ENCODE measurements at regions not wholly inside any gene's neighbourhood (a gene's known extent, or its start where the extent isn't known, plus 50 kb on each side); places are given as distances from the start of the nearest gene placed in this dataset.

GRCh38 chr2:239881031-239881471 lies 144.1 kb downstream of the NDUFA10 start:
- ATAC-seq (replicated peaks; ENCODE audit: extremely low read depth, poor library complexity, severe bottlenecking) (no peak), DNase-seq (ENCODE audit: low spot score in 2 of 2) (no peak)
- no peak overlapping the region for H3K27ac Mint-ChIP-seq (ENCODE audit: low read depth)
- H3K27me3 Mint-ChIP-seq = peaks cover 28% of the 10 kb centered on the region
- H3K36me3 Mint-ChIP-seq (ENCODE audit: insufficient read depth) = no peaks in the 10 kb centered on the region
- H3K9me3 Mint-ChIP-seq = peaks cover 6% of the 10 kb centered on the region
- peaks cover 15% of the 10 kb centered on the region for H3K4me1 Mint-ChIP-seq
- H3K4me3 Mint-ChIP-seq = no peak overlapping the region

DNA sequence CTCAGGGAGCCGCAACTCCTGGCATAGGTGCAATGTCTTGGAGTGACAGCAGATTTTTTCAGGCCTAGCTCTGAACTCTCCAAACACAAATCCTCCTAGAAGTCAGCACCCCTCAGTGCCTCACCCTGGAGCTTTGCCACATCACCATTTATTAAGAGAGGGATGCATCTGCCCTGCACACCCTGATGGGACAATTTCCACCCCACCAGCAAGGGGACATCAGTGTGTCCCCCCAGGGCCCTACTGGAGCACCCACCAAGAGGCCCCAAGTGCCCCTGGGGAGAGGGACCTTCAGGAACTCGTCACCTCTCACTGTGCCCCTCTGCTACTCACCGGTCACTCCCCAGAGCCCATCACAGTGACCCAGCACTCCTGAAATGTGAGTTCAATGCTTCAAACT lies 144.7 kb downstream of the NDUFA10 start:
- Mint-ChIP-seq H3K36me3 (ENCODE audit: insufficient read depth) (no peaks in the 10 kb centered on the region), H3K27me3 (peaks cover 35% of the 10 kb centered on the region), H3K9me3 (peaks cover 6% of the 10 kb centered on the region), H3K4me1 (peaks cover 15% of the 10 kb centered on the region), H3K4me3 (no peak overlapping the region), H3K27ac (ENCODE audit: low read depth) (no peak overlapping the region)
- no peak for ATAC-seq (replicated peaks; ENCODE audit: extremely low read depth, poor library complexity, severe bottlenecking)
- DNase-seq (ENCODE audit: low spot score in 2 of 2) = no peak

- peaks cover 15% of the 10 kb centered on the region for H3K4me1 Mint-ChIP-seq
- peaks cover 2% of the 10 kb centered on the region for H3K9me3 Mint-ChIP-seq
- H3K27ac Mint-ChIP-seq (ENCODE audit: low read depth) = no peak overlapping the region
- DNase-seq (ENCODE audit: low spot score in 2 of 2) (no peak), ATAC-seq (replicated peaks; ENCODE audit: extremely low read depth, poor library complexity, severe bottlenecking) (no peak)
- H3K36me3 Mint-ChIP-seq (ENCODE audit: insufficient read depth) = no peaks in the 10 kb centered on the region
- no peak overlapping the region for H3K4me3 Mint-ChIP-seq
- H3K27me3 Mint-ChIP-seq = peaks cover 40% of the 10 kb centered on the region
These were observed 145.6 kb downstream of the NDUFA10 start for GRCh38 chr2:239879423-239880084.

DNA sequence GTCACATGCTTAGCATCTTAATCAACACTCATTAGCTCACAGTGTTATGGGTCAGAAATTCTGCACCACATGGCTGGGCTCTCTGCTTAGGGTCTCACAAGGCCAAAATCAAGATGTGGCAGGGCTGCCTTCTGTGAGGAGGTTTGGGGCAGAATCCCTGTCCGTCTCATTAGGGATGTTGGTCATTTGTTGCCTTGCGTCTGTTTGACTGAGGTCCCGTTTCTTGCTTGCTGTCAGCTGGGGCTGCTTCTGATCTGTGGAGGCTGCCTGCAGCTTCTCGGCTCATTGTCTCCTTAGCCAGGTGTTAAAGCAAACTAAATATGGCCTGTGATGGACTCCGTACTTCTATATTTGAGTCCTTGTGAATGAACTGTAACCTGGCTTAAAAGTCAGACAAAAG lies 146.5 kb downstream of the NDUFA10 start:
- no peak for DNase-seq (ENCODE audit: low spot score in 2 of 2)
- Mint-ChIP-seq H3K4me1 (peaks cover 15% of the 10 kb centered on the region), H3K27ac (ENCODE audit: low read depth) (no peak overlapping the region), H3K36me3 (ENCODE audit: insufficient read depth) (no peaks in the 10 kb centered on the region), H3K4me3 (no peak overlapping the region), H3K9me3 (no peaks in the 10 kb centered on the region), H3K27me3 (peaks cover 46% of the 10 kb centered on the region)
- ATAC-seq (replicated peaks; ENCODE audit: extremely low read depth, poor library complexity, severe bottlenecking) = no peak

DNA sequence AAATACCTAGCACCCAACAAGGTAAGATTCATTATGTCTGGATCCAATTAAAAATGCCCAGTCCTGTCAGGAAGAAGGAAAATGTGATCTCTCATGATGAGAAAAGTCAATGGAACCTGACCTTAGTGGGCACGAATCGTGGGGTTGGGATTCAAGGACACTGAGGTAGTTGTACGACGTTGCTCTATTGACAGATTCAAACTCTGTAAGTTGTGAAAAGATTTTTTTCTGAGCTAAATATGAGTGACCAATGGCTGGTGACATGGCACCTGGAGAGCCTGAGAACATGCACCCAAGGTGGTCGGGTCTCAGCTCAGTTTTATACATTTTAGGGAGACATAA lies 148.2 kb downstream of the NDUFA10 start:
- Mint-ChIP-seq H3K9me3 (no peaks in the 10 kb centered on the region), H3K4me1 (peaks cover 10% of the 10 kb centered on the region), H3K27me3 (peaks cover 42% of the 10 kb centered on the region), H3K4me3 (no peak overlapping the region), H3K27ac (ENCODE audit: low read depth) (no peak overlapping the region), H3K36me3 (ENCODE audit: insufficient read depth) (no peaks in the 10 kb centered on the region)
- DNase-seq (ENCODE audit: low spot score in 2 of 2) (no peak), ATAC-seq (replicated peaks; ENCODE audit: extremely low read depth, poor library complexity, severe bottlenecking) (no peak)

DNA sequence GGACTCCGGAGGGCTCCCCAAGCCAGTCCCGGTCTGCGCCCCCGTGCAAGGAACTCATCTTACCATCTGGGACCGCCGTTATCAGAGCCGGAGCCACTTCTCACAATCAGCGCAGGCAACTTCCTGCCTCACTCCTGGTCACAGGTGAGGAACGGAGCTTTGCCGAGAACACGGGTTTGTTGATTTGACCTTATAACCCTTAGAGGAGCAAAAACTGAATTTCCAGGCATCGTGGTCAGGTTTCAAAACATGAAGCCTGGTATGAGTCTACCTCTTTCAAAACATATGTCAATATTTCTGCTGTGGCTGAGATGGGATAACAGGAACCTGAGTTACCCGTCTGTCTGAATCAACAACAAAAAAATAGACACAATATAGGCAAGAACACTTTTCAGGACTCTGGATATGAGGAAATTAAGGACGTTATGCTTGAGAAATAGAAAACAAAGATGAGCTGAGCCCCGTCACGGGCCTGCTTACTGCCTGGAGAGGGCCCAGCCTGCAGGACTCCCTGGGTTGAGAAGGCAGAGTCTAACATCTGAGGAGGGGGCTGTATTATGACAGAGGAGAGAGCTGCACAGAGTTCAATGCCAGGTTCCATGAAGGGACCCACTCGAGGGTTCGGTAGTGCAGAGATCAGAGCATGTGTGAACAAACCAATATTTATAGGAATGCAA lies 148.7 kb downstream of the NDUFA10 start:
- H3K27me3 Mint-ChIP-seq = peaks cover 37% of the 10 kb centered on the region
- H3K27ac Mint-ChIP-seq (ENCODE audit: low read depth) = no peak overlapping the region
- no peaks in the 10 kb centered on the region for H3K36me3 Mint-ChIP-seq (ENCODE audit: insufficient read depth)
- ATAC-seq (replicated peaks; ENCODE audit: extremely low read depth, poor library complexity, severe bottlenecking) = no peak
- no peak overlapping the region for H3K4me3 Mint-ChIP-seq
- peaks cover 5% of the 10 kb centered on the region for H3K4me1 Mint-ChIP-seq
- DNase-seq (ENCODE audit: low spot score in 2 of 2) = no peak
- H3K9me3 Mint-ChIP-seq = no peaks in the 10 kb centered on the region

- Mint-ChIP-seq H3K27me3 (peaks cover 26% of the 10 kb centered on the region), H3K27ac (ENCODE audit: low read depth) (no peak overlapping the region), H3K36me3 (ENCODE audit: insufficient read depth) (no peaks in the 10 kb centered on the region), H3K9me3 (no peaks in the 10 kb centered on the region), H3K4me3 (no peak overlapping the region), H3K4me1 (no peaks in the 10 kb centered on the region)
- peak in 1 of 2 donors; percentile 2 for DNase-seq (ENCODE audit: low spot score in 2 of 2)
- no peak for ATAC-seq (replicated peaks; ENCODE audit: extremely low read depth, poor library complexity, severe bottlenecking)
These were observed 150.3 kb downstream of the NDUFA10 start for GRCh38 chr2:239874636-239875356.

DNA sequence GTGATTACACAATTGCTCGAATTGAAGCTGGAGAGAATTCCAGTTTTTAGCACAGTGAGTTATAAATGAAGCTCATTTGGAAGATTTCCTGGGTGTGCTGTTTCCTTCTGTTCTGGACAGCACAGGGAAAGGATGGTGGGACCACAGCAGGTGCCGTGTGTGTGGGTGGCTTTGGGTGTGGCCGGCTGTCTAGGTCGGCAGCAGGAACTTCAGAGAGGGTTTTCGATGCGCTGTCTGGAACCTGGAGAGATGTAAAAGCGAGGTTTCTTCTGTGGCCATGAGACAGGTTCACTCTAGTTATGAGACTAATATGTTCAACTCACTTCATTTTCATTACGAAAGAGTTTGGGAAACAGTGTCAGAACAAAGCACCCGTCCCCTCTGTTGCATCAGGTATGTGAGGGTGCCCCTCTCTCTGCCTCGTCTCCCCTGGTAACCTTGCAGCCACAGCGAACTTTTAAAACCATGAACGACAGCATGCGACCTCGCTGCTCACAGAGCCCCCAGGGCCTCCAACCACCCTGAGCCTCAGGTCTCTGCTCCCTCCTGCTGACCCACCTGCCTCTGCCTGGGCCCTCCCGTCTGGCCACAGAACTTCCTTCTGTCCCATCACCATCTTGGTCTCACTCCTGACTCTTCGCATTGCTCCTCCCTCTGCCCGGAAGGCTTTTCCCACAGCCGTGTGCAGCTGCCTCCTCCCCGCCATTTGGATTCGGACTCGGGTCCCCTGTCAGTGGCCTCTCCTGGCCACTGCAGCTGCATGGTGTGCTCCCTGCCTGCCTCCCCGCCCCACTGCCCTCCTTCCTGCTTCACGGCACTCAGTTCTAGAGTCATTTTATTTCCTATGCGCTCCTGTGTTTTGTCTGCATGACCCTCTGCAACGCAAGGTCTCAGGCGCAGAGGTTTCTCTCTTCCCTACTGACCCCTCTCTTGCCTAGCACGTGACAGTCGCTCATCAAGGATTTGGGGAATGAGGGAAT lies 151.2 kb downstream of the NDUFA10 start:
- Mint-ChIP-seq H3K36me3 (ENCODE audit: insufficient read depth) (no peaks in the 10 kb centered on the region), H3K9me3 (no peaks in the 10 kb centered on the region), H3K27me3 (peaks cover 26% of the 10 kb centered on the region), H3K4me3 (no peak overlapping the region), H3K4me1 (no peaks in the 10 kb centered on the region), H3K27ac (ENCODE audit: low read depth) (no peak overlapping the region)
- ATAC-seq (replicated peaks; ENCODE audit: extremely low read depth, poor library complexity, severe bottlenecking) (no peak), DNase-seq (ENCODE audit: low spot score in 2 of 2) (no peak)

DNA sequence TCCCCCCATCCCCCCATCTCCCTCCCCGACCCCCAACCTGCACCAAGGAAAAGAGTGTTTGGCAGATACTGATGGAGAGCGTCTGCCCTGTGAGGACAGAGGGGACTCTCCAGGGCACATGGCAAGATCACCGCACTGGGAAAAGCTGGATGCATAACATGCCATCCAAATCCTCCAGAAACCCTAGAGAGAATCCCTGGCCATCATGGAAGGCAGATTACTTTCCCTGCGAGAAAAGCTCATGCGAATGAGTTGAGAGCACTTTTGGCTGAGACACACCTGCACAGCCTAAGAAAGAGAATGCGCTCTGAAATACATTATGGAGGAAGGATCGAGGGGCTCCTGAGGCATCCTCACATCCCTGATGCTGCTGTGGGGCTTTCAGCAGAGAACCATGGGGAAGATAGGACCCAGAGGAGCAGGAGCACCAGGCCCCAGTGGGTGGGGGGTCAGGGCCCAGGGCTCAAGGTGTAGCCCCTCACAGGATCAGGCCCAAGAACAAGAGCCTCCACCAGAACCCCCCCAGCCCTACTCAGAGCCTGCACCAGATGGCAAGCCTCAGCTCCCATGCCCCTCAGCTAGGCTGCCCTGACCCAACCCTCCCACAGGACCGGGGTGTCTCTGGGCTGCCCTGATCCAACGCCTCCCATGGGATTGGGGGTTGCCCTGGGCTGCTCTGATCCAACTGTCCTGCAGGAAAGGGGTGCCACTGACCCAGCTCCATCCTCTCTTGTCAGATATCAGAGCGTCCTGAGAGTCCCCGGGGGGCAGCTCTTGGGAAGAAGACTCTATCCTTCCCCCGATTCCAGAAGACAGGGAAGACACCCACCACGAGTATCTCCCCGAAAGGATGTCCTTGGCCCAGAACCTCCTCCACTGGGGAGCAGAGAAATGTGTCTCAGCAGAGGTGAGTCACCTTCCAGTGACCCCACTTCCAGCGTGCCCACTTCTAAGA lies 153.4 kb downstream of the NDUFA10 start:
- DNase-seq (ENCODE audit: low spot score in 2 of 2) = no peak
- no peak for ATAC-seq (replicated peaks; ENCODE audit: extremely low read depth, poor library complexity, severe bottlenecking)
- H3K27me3 Mint-ChIP-seq = peaks cover 25% of the 10 kb centered on the region
- no peak overlapping the region for H3K27ac Mint-ChIP-seq (ENCODE audit: low read depth)
- H3K36me3 Mint-ChIP-seq (ENCODE audit: insufficient read depth) = no peaks in the 10 kb centered on the region
- no peaks in the 10 kb centered on the region for H3K9me3 Mint-ChIP-seq
- H3K4me3 Mint-ChIP-seq = no peak overlapping the region
- no peaks in the 10 kb centered on the region for H3K4me1 Mint-ChIP-seq

DNA sequence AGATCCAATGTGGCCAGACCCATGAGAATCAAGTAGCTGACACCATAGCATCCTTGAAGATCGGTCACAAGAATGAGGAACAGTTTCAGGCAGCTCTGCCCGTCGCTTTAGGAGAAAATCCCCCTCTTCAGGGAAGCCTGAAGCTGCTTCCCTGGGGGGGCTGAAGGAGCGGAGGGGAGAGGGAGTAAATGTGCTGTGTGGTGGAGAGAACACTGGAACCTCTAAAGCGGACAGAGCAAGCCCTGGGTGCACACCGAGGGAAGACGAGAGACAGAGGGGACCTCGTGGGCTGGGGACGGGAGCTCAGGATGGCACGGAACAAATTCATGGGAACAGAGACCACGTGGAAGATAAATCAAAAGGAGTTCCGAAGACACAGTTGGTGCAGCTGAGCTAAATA lies 154.3 kb downstream of the NDUFA10 start:
- DNase-seq (ENCODE audit: low spot score in 2 of 2) = no peak
- Mint-ChIP-seq H3K36me3 (ENCODE audit: insufficient read depth) (no peaks in the 10 kb centered on the region), H3K27me3 (peaks cover 16% of the 10 kb centered on the region), H3K4me1 (no peaks in the 10 kb centered on the region), H3K4me3 (no peak overlapping the region), H3K27ac (ENCODE audit: low read depth) (no peak overlapping the region), H3K9me3 (no peaks in the 10 kb centered on the region)
- no peak for ATAC-seq (replicated peaks; ENCODE audit: extremely low read depth, poor library complexity, severe bottlenecking)

DNA sequence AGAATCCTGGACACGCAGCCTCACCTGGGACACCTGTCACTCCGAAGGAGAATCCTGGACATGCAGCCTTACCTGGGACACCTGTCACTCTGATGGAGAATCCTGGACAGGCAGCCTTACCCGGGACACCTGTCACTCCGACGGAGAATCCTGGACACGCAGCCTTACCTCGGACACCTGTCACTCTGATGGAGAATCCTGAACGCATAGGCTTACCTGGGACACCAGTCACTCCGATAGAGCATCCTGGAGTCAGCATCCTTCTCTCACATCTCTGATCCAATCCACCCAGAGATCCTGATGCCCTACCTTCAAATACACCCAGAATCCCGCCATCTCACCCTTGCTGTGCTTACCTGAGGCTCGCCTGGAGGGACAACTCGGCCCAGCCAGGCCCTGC lies 154.9 kb downstream of the NDUFA10 start:
- H3K4me3 Mint-ChIP-seq = no peak overlapping the region
- ATAC-seq (replicated peaks; ENCODE audit: extremely low read depth, poor library complexity, severe bottlenecking) (no peak), DNase-seq (ENCODE audit: low spot score in 2 of 2) (no peak)
- H3K27me3 Mint-ChIP-seq = peaks cover 11% of the 10 kb centered on the region
- no peaks in the 10 kb centered on the region for H3K36me3 Mint-ChIP-seq (ENCODE audit: insufficient read depth)
- no peak overlapping the region for H3K27ac Mint-ChIP-seq (ENCODE audit: low read depth)
- no peaks in the 10 kb centered on the region for H3K9me3 Mint-ChIP-seq
- no peaks in the 10 kb centered on the region for H3K4me1 Mint-ChIP-seq

Data from central memory CD8-positive, alpha-beta T cell (primary cell).